Neural cell (in vitro differentiated cells): ENCODE measurements at regions not wholly inside any gene's neighbourhood (a gene's known extent, or its start where the extent isn't known, plus 50 kb on each side); places are given as distances from the start of the nearest gene placed in this dataset.

ENCODE experiments used
- H2AFZ ChIP-seq: fragments of 200-600, 300-800 bp; sonication (generic), shearing (Covaris generic); 2 replicates; pipeline ENCODE4 v1.6.0; 2014; ENCODE audit warnings: low read depth, mild to moderate bottlenecking, antibody characterized with exemption, low read length, moderate library complexity
- H3F3A ChIP-seq: fragments of 200-600 bp; shearing (Covaris generic); 2 replicates; pipeline ENCODE4 v1.6.1; 2016; ENCODE audit warnings: mild to moderate bottlenecking, moderate library complexity, mixed read lengths, antibody characterized with exemption, low read length; ENCODE audit not compliant: insufficient read depth, poor library complexity, severe bottlenecking
- H3K27ac ChIP-seq: fragments of 200-600, 300-800 bp; sonication (generic), shearing (Covaris generic); 2 replicates; pipeline ENCODE4 v1.5.1; 2014; ENCODE audit warnings: mild to moderate bottlenecking, low read length, moderate library complexity
- H3K27me3 ChIP-seq: fragments of 300-800, 200-600 bp; sonication (generic), shearing (Covaris generic); 2 replicates; pipeline ENCODE4 v1.6.0; 2014; ENCODE audit warnings: mild to moderate bottlenecking, low read depth, low read length, moderate library complexity; ENCODE audit not compliant: insufficient read depth
- H3K36me3 ChIP-seq: fragments of 300-800, 200-600 bp; sonication (generic), shearing (Covaris generic); 2 replicates; pipeline ENCODE4 v1.5.1; 2014; ENCODE audit warnings: mild to moderate bottlenecking, antibody characterized with exemption, low read length, moderate library complexity; ENCODE audit not compliant: insufficient read depth
- H3K4me2 ChIP-seq: fragments of 300-800, 200-600 bp; sonication (generic), shearing (Covaris generic); 2 replicates; pipeline ENCODE4 v1.6.0; 2014; ENCODE audit warnings: mild to moderate bottlenecking, low read length
- H3K4me3 ChIP-seq: fragments of 300-800, 200-600 bp; sonication (generic), shearing (Covaris generic); 2 replicates; pipeline ENCODE4 v1.5.1; 2014; ENCODE audit warnings: mild to moderate bottlenecking, low read length, moderate library complexity
- H3K79me2 ChIP-seq: fragments of 200-600 bp; shearing (Covaris generic); replicated peaks from 2 replicates; pipeline ENCODE4 v1.6.0; 2014; ENCODE audit warnings: mild to moderate bottlenecking, low read length, moderate library complexity; ENCODE audit not compliant: insufficient read depth
- H3K9ac ChIP-seq: fragments of 300-800, 200-600 bp; sonication (generic), shearing (Covaris generic); 2 replicates; pipeline ENCODE4 v1.6.1; 2016; ENCODE audit warnings: mild to moderate bottlenecking, low read length, mixed read lengths
- H3K9me2 ChIP-seq: fragments of 200-600 bp; shearing (Covaris generic); 2 replicates; pipeline ENCODE4 v1.6.1; 2016; ENCODE audit warnings: mild to moderate bottlenecking, low read length, mixed read lengths; ENCODE audit not compliant: insufficient read depth
- H3K9me3 ChIP-seq: fragments of 200-600, 300-800 bp; sonication (generic), shearing (Covaris generic); 2 replicates; pipeline ENCODE4 v1.6.1; 2016; ENCODE audit warnings: mild to moderate bottlenecking, mixed run types, low read length, moderate library complexity, mixed read lengths
- H4K20me1 ChIP-seq: fragments of 200-600 bp; shearing (Covaris generic); 2 replicates; pipeline ENCODE4 v1.6.1; 2016; ENCODE audit warnings: mild to moderate bottlenecking, mixed run types; ENCODE audit not compliant: insufficient read depth
- CTCF ChIP-seq: fragments of 450-650 bp; IDR thresholded peaks from 2 replicates; pipeline ENCODE4 v1.5.1; 2014; ENCODE audit warnings: antibody characterized with exemption, mild to moderate bottlenecking, moderate library complexity; ENCODE audit not compliant: poor library complexity, severe bottlenecking
- EP300 ChIP-seq: fragments of 450-650 bp; conservative IDR thresholded peaks from 2 replicates; pipeline ENCODE4 v1.6.1; 2014; ENCODE audit warnings: antibody characterized with exemption, mild to moderate bottlenecking, moderate library complexity; ENCODE audit not compliant: poor library complexity, severe bottlenecking
- EZH2 ChIP-seq: fragments of 200-600, 300-800 bp; shearing (Covaris generic), sonication (generic); IDR thresholded peaks from 2 replicates; pipeline ENCODE4 v1.6.1; 2014; ENCODE audit warnings: antibody characterized with exemption, low read length, borderline replicate concordance, mild to moderate bottlenecking; ENCODE audit not compliant: insufficient read depth, poor library complexity, severe bottlenecking
- MXI1 ChIP-seq: fragments of 450-650 bp; conservative IDR thresholded peaks from 2 replicates; pipeline ENCODE4 v1.6.1; 2014; ENCODE audit warnings: antibody characterized with exemption, mild to moderate bottlenecking; ENCODE audit not compliant: poor library complexity, severe bottlenecking
- POLR2AphosphoS5 ChIP-seq: IDR thresholded peaks from 2 replicates; pipeline ENCODE4 v1.6.1; 2012
- RAD21 ChIP-seq: fragments of 450-650 bp; conservative IDR thresholded peaks from 2 replicates; pipeline ENCODE4 v1.6.1; 2014; ENCODE audit warnings: antibody characterized with exemption, mild to moderate bottlenecking, moderate library complexity
- REST ChIP-seq: IDR thresholded peaks from 2 replicates; pipeline ENCODE4 v1.6.1; 2012; ENCODE audit warnings: borderline replicate concordance
- SMC3 ChIP-seq: fragments of 450-650 bp; conservative IDR thresholded peaks from 2 replicates; pipeline ENCODE4 v1.6.1; 2014; ENCODE audit warnings: antibody characterized with exemption, mild to moderate bottlenecking, moderate library complexity; ENCODE audit not compliant: poor library complexity
- TAF1 ChIP-seq: IDR thresholded peaks from 2 replicates; pipeline ENCODE4 v1.6.1; 2012; ENCODE audit warnings: low read depth

- Histone ChIP-seq H3F3A (no peaks in the 10 kb centered on the region), H4K20me1 (no peaks in the 10 kb centered on the region), H2AFZ (no peak overlapping the region), H3K36me3 (no peaks in the 10 kb centered on the region), H3K9me3 (no peaks in the 10 kb centered on the region), H3K9ac (no peak overlapping the region), H3K4me2 (no peak overlapping the region), H3K4me3 (no peak overlapping the region), H3K27ac (no peak overlapping the region), H3K27me3 (no peaks in the 10 kb centered on the region), H3K9me2 (no peaks in the 10 kb centered on the region), H3K79me2 (no peaks in the 10 kb centered on the region)
- no peak for TF ChIP-seq RAD21
- TF ChIP-seq EZH2, result no peak
Measured at GRCh38 chr2:13018490-13018889, 301.8 kb downstream of the TRIB2 start.

GRCh38 chr2:13019781-13020180 lies 303.0 kb downstream of the TRIB2 start:
- Histone ChIP-seq H3K36me3 (no peaks in the 10 kb centered on the region), H3K27me3 (no peaks in the 10 kb centered on the region), H3K9ac (no peak overlapping the region), H3K4me2 (no peak overlapping the region), H2AFZ (no peak overlapping the region), H3K27ac (no peak overlapping the region), H3K79me2 (no peaks in the 10 kb centered on the region), H3K9me2 (no peaks in the 10 kb centered on the region), H3F3A (no peaks in the 10 kb centered on the region), H3K4me3 (no peak overlapping the region), H3K9me3 (no peaks in the 10 kb centered on the region), H4K20me1 (no peaks in the 10 kb centered on the region)
- no peak for TF ChIP-seq CTCF
- TF ChIP-seq EZH2, result no peak
- TF ChIP-seq RAD21, result no peak

- H3K9me3 ChIP-seq, result no peaks in the 10 kb centered on the region
- no peak for TF ChIP-seq CTCF
- no peak for TF ChIP-seq TAF1
- no peak for TF ChIP-seq SMC3
- no peak for TF ChIP-seq MXI1
- no peak for TF ChIP-seq RAD21
- TF ChIP-seq POLR2AphosphoS5, result no peak
- TF ChIP-seq EZH2, result no peak
- TF ChIP-seq EP300, result no peak
- TF ChIP-seq REST, result no peak
- H4K20me1 ChIP-seq, result no peaks in the 10 kb centered on the region
- no peak overlapping the region for H3K4me2 ChIP-seq
- no peaks in the 10 kb centered on the region for H3F3A ChIP-seq
- no peaks in the 10 kb centered on the region for H3K79me2 ChIP-seq
- H2AFZ ChIP-seq, result no peak overlapping the region
- H3K9ac ChIP-seq, result no peak overlapping the region
- H3K4me3 ChIP-seq, result no peak overlapping the region
- H3K9me2 ChIP-seq, result no peaks in the 10 kb centered on the region
- no peaks in the 10 kb centered on the region for H3K36me3 ChIP-seq
- H3K27ac ChIP-seq, result peak overlapping the region; percentile 31
- H3K27me3 ChIP-seq, result no peaks in the 10 kb centered on the region
Measured at GRCh38 chr2:13020469-13020868, 303.7 kb downstream of the TRIB2 start.
